H1 (cell line): ENCODE measurements at regions not wholly inside any gene's neighbourhood (a gene's known extent, or its start where the extent isn't known, plus 50 kb on each side); places are given as distances from the start of the nearest gene placed in this dataset.

ENCODE experiments used
- CTCF ChIA-PET: fragments of 300-600 bp; sonication (Branson Sonifier 250); formaldehyde crosslinking; loops from one replicate; lab custom pipeline; 2021; ENCODE audit not compliant: partially characterized antibody; lab: Charles Lee
- POLR2A ChIA-PET: fragments of 300-600 bp; sonication (Branson Sonifier 250); formaldehyde crosslinking; loops from one replicate; lab custom pipeline; 2021; ENCODE audit warnings: inconsistent platforms; ENCODE audit not compliant: partially characterized antibody; lab: Charles Lee
- DNase-seq, 2 experiments: peaks; one replicate each; pipeline versions ENCODE4 v3.0.0 to v3.0.0-alpha.2; 2010 to 2022; ENCODE audit warnings: low spot score in 2 of 2, low read depth in 1 of 2, mixed read lengths in 1 of 2
- FAIRE-seq: peaks from 2 replicates; lab custom pipeline; 2011; peaks lifted over from hg19 to GRCh38; lab: Jason Lieb, UNC
- H2AFZ ChIP-seq: 2 replicates; pipeline ENCODE4 v1.8.1; 2012; ENCODE audit warnings: low read length, inconsistent platforms
- H2AK5ac ChIP-seq: 2 replicates; pipeline ENCODE4 v1.6.1; 2013; ENCODE audit warnings: low read depth, low read length
- H2BK120ac ChIP-seq: replicated peaks from 2 replicates; pipeline ENCODE3; 2013; ENCODE audit warnings: low read depth, low read length, inconsistent platforms
- H2BK12ac ChIP-seq: 2 replicates; pipeline ENCODE4 v1.6.1; 2013; ENCODE audit warnings: low read depth, low read length
- H2BK15ac ChIP-seq: 2 replicates; pipeline ENCODE4 v1.6.1; 2013; ENCODE audit warnings: low read length
- H2BK20ac ChIP-seq: 2 replicates; pipeline ENCODE4 v1.6.1; 2013; ENCODE audit warnings: low read length
- H2BK5ac ChIP-seq: 2 replicates; pipeline ENCODE4 v1.6.1; 2013; ENCODE audit warnings: low read depth, low read length
- H3K14ac ChIP-seq: 2 replicates; pipeline ENCODE4 v1.6.1; 2013; ENCODE audit warnings: inconsistent platforms; ENCODE audit not compliant: insufficient read length
- H3K18ac ChIP-seq: 2 replicates; pipeline ENCODE4 v1.6.1; 2013; ENCODE audit warnings: low read length; ENCODE audit errors: extremely low read depth
- H3K23ac ChIP-seq: 2 replicates; pipeline ENCODE4 v1.6.1; 2013; ENCODE audit warnings: inconsistent platforms; ENCODE audit not compliant: insufficient read length
- H3K23me2 ChIP-seq: 2 replicates; pipeline ENCODE4 v1.6.1; 2013; ENCODE audit warnings: low read depth, low read length
- H3K27ac ChIP-seq: 2 replicates; pipeline ENCODE4 v1.6.1; 2011; ENCODE audit warnings: low read depth, low read length, inconsistent platforms
- H3K27me3 ChIP-seq, 4 experiments: replicated peaks in 1 of 4; 1 replicate in 1 of 4; 2 replicates in 3 of 4; pipeline versions ENCODE4 v1.6.1 to v1.8.1; 2011 to 2013; ENCODE audit warnings: low read length in 3 of 4, mild to moderate bottlenecking in 3 of 4, inconsistent platforms in 2 of 4, mixed read lengths in 2 of 4, moderate library complexity in 1 of 4; ENCODE audit not compliant: control insufficient read depth in 3 of 4, insufficient read depth in 3 of 4; ENCODE audit errors: extremely low read depth in 1 of 4
- H3K36me3 ChIP-seq, 4 experiments: 2 replicates each; pipeline versions ENCODE4 v1.6.1 to v1.8.1; 2011 to 2013; ENCODE audit warnings: mild to moderate bottlenecking in 4 of 4, low read length in 3 of 4, moderate library complexity in 2 of 4, control low read depth in 1 of 4, inconsistent platforms in 1 of 4; ENCODE audit not compliant: insufficient read depth in 4 of 4, control insufficient read depth in 2 of 4
- H3K4ac ChIP-seq: replicated peaks from 2 replicates; pipeline ENCODE3; 2013; ENCODE audit warnings: low read length, low read depth, mixed read lengths, inconsistent platforms; ENCODE audit not compliant: insufficient read length
- H3K4me1 ChIP-seq, 4 experiments: replicated peaks in 1 of 4; 1 replicate in 1 of 4; 2 replicates in 3 of 4; pipeline versions ENCODE4 v1.6.1 to v1.8.1; 2011 to 2013; ENCODE audit warnings: low read length in 3 of 4, inconsistent platforms in 2 of 4, mixed read lengths in 1 of 4; ENCODE audit not compliant: insufficient read depth in 4 of 4, control insufficient read depth in 3 of 4
- H3K4me2 ChIP-seq, 2 experiments: 2 replicates each; pipeline versions ENCODE4 v1.6.1 to v1.8.1; 2011 to 2013; ENCODE audit warnings: low read depth in 2 of 2, low read length in 2 of 2, control low read depth in 1 of 2, inconsistent platforms in 1 of 2, mild to moderate bottlenecking in 1 of 2; ENCODE audit not compliant: insufficient read depth in 1 of 2
- H3K4me3 ChIP-seq, 4 experiments: fragments of 200-600, 300-600 bp in 1 of 4; sonication (generic), shearing (Covaris generic), sonication (Bioruptor Twin) in 1 of 4; 2 replicates each; pipeline versions ENCODE4 v1.5.1 to v1.8.1; 2011 to 2016; ENCODE audit warnings: low read length in 4 of 4, low read depth in 3 of 4, control low read depth in 2 of 4, inconsistent platforms in 2 of 4, mild to moderate bottlenecking in 2 of 4, mixed read lengths in 1 of 4, moderate library complexity in 1 of 4; ENCODE audit not compliant: insufficient read depth in 2 of 4; ENCODE audit errors: extremely low read depth in 1 of 4
- H3K56ac ChIP-seq: replicated peaks from 2 replicates; pipeline ENCODE3; 2013; ENCODE audit warnings: low read depth, mild to moderate bottlenecking, mixed read lengths, low read length, inconsistent platforms; ENCODE audit not compliant: insufficient read length
- H3K79me1 ChIP-seq: 2 replicates; pipeline ENCODE4 v1.6.1; 2013; ENCODE audit warnings: low read depth, low read length, control low read depth
- H3K79me2 ChIP-seq, 2 experiments: 2 replicates each; pipeline versions ENCODE4 v1.6.1 to v1.8.1; 2012 to 2013; ENCODE audit warnings: low read length in 2 of 2, mild to moderate bottlenecking in 2 of 2, inconsistent platforms in 1 of 2; ENCODE audit not compliant: insufficient read depth in 2 of 2, control insufficient read depth in 1 of 2
- H3K9ac ChIP-seq, 4 experiments: replicated peaks in 1 of 4; 1 replicate in 1 of 4; 2 replicates in 3 of 4; pipeline versions ENCODE4 v1.6.1 to v1.8.1; 2011 to 2013; ENCODE audit warnings: low read depth in 3 of 4, low read length in 3 of 4, control low read depth in 2 of 4, mild to moderate bottlenecking in 2 of 4, moderate library complexity in 2 of 4, inconsistent platforms in 1 of 4; ENCODE audit errors: extremely low read depth in 1 of 4
- H3K9me3 ChIP-seq, 2 experiments: 2 replicates each; pipeline versions ENCODE4 v1.6.1 to v1.8.1; 2012 to 2013; ENCODE audit warnings: mild to moderate bottlenecking in 2 of 2, moderate library complexity in 2 of 2, control low read depth in 1 of 2, inconsistent platforms in 1 of 2, low read depth in 1 of 2, low read length in 1 of 2, mixed read lengths in 1 of 2; ENCODE audit not compliant: insufficient read depth in 2 of 2
- H4K20me1 ChIP-seq, 2 experiments: replicated peaks in 1 of 2; 2 replicates each; pipeline versions ENCODE3 to v1.8.1; 2011 to 2013; ENCODE audit warnings: inconsistent platforms in 2 of 2, low read length in 2 of 2, mild to moderate bottlenecking in 1 of 2; ENCODE audit not compliant: insufficient read depth in 2 of 2, control insufficient read depth in 1 of 2
- H4K5ac ChIP-seq: 2 replicates; pipeline ENCODE4 v1.6.1; 2013; ENCODE audit warnings: low read length, low read depth, mixed read lengths, inconsistent platforms; ENCODE audit not compliant: insufficient read length
- H4K8ac ChIP-seq: 2 replicates; pipeline ENCODE4 v1.8.0; 2013; ENCODE audit warnings: mild to moderate bottlenecking, moderate library complexity, low read length, inconsistent platforms; ENCODE audit not compliant: insufficient read depth; ENCODE audit errors: extremely low read depth
- H4K91ac ChIP-seq: replicated peaks from 2 replicates; pipeline ENCODE3; 2013; ENCODE audit warnings: low read length, mixed read lengths, inconsistent platforms; ENCODE audit not compliant: insufficient read length
- FOSL1 ChIP-seq: IDR thresholded peaks from 2 replicates; pipeline ENCODE4 v1.6.1; 2011; ENCODE audit warnings: mild to moderate bottlenecking, low read depth, low read length, moderate library complexity; ENCODE audit not compliant: insufficient read depth
- GTF2F1 ChIP-seq: IDR thresholded peaks from 2 replicates; pipeline ENCODE4 v1.6.1; 2012; ENCODE audit warnings: low read depth, low read length, improper control_type of control experiment, borderline replicate concordance
- JUN ChIP-seq: IDR thresholded peaks from 2 replicates; pipeline ENCODE4 v1.6.1; 2011; ENCODE audit warnings: low read depth, mild to moderate bottlenecking, improper control_type of control experiment, low read length
- KDM1A ChIP-seq: fragments of 200-600, 300-600 bp; sonication (generic); IDR thresholded peaks from 2 replicates; pipeline ENCODE4 v1.7.1; 2016; ENCODE audit warnings: mild to moderate bottlenecking, low read length, borderline replicate concordance
- KDM5A ChIP-seq: fragments of 200-600 bp; IDR thresholded peaks from 2 replicates; pipeline ENCODE4 v1.7.1; 2012; ENCODE audit warnings: mild to moderate bottlenecking, low read length, inconsistent platforms, mixed read lengths
- NRF1 ChIP-seq: IDR thresholded peaks from 2 replicates; pipeline ENCODE4 v1.6.1; 2011; ENCODE audit warnings: mild to moderate bottlenecking, low read depth, low read length, improper control_type of control experiment
- POU5F1 ChIP-seq: IDR thresholded peaks from 2 replicates; pipeline ENCODE4 v1.6.1; 2011; ENCODE audit warnings: low read depth, mild to moderate bottlenecking, low read length, moderate library complexity
- RFX5 ChIP-seq: IDR thresholded peaks from 2 replicates; pipeline ENCODE4 v1.6.1; 2011; ENCODE audit warnings: low read depth, low read length, improper control_type of control experiment, borderline replicate concordance
- RNF2 ChIP-seq: fragments of 200-900, 300-1000 bp; sonication (generic); IDR thresholded peaks from 2 replicates; pipeline ENCODE4 v1.7.1; 2016; ENCODE audit warnings: borderline replicate concordance, low read depth, mild to moderate bottlenecking, antibody characterized with exemption, low read length; ENCODE audit not compliant: poor library complexity, severe bottlenecking; ENCODE audit errors: missing control alignments
- RXRA ChIP-seq: IDR thresholded peaks from 2 replicates; pipeline ENCODE4 v1.6.1; 2011; ENCODE audit warnings: low read depth, mild to moderate bottlenecking, low read length, moderate library complexity; ENCODE audit not compliant: insufficient read depth
- SIX5 ChIP-seq: IDR thresholded peaks from 2 replicates; pipeline ENCODE4 v1.6.1; 2011; ENCODE audit warnings: mild to moderate bottlenecking, low read depth, low read length
- TAF7 ChIP-seq: optimal IDR thresholded peaks from 2 replicates; pipeline ENCODE3; 2011; ENCODE audit warnings: low read depth, mild to moderate bottlenecking, inconsistent platforms, low read length, moderate library complexity, borderline replicate concordance
- TBP ChIP-seq: IDR thresholded peaks from 2 replicates; pipeline ENCODE4 v1.6.1; 2011; ENCODE audit warnings: low read depth, low read length, improper control_type of control experiment
- TCF12 ChIP-seq: IDR thresholded peaks from 2 replicates; pipeline ENCODE4 v1.6.1; 2011; ENCODE audit warnings: low read depth, mild to moderate bottlenecking, low read length
- TEAD4 ChIP-seq: IDR thresholded peaks from 2 replicates; pipeline ENCODE4 v1.6.1; 2012; ENCODE audit warnings: low read depth, low read length, inconsistent platforms, mixed read lengths
- WGBS, 2 experiments: shearing (Covaris generic) in 1 of 2; methylation state at CpG; one replicate each; pipeline versions ENCODE4 v1.1.6 to v1.1.7; 2013 to 2015; ENCODE audit warnings: low lambda C conversion rate in 2 of 2, mixed read lengths in 2 of 2, inconsistent platforms in 1 of 2, low coverage in 1 of 2, missing lambda C conversion rate in 1 of 2; ENCODE audit not compliant: insufficient replicate concordance in 2 of 2, insufficient coverage in 1 of 2, insufficient read length in 1 of 2; ENCODE audit errors: extremely low coverage in 1 of 2, missing lambda C conversion rate in 1 of 2; 5-methylcytosine and 5-hydroxymethylcytosine counted together

GRCh38 chr7:83306502-83306901, 143.8 kb upstream of the PCLO start:
- Histone ChIP-seq H3K79me2 (no peaks in the 10 kb centered on the region), H3K23me2 (no peaks in the 10 kb centered on the region), H3K4me1 (no peaks in the 10 kb centered on the region), H3K9ac (no peak overlapping the region), H3K18ac (no peak overlapping the region), H3K27me3 (no peaks in the 10 kb centered on the region), H3K56ac (no peak overlapping the region), H2AK5ac (no peak overlapping the region), H3K23ac (no peak overlapping the region), H2BK12ac (no peak overlapping the region), H2BK5ac (no peak overlapping the region), H3K79me1 (no peaks in the 10 kb centered on the region), H3K27ac (no peak overlapping the region), H2BK120ac (no peak overlapping the region), H2AFZ (no peak overlapping the region), H3K36me3 (no peaks in the 10 kb centered on the region), H3K4ac (no peak overlapping the region), H4K5ac (no peak overlapping the region), H2BK20ac (no peak overlapping the region), H2BK15ac (no peak overlapping the region), H3K9me3 (no peaks in the 10 kb centered on the region), H3K4me2 (no peak overlapping the region), H3K4me3 (no peak overlapping the region), H4K20me1 (no peaks in the 10 kb centered on the region), H4K91ac (no peak overlapping the region), H3K14ac (no peak overlapping the region), H4K8ac (no peak overlapping the region)
- FAIRE-seq: no peak
- TF ChIP-seq RXRA (no peak), SIX5 (no peak), NRF1 (no peak), TEAD4 (no peak), TCF12 (no peak), TAF7 (no peak), FOSL1 (no peak), POU5F1 (no peak), GTF2F1 (no peak), RFX5 (no peak), RNF2 (no peak), TBP (no peak), KDM5A (no peak), JUN (no peak), KDM1A (no peak)
- CTCF ChIA-PET: no interaction called here
- POLR2A ChIA-PET: no interaction called here
- no peak for DNase-seq
- 0% methylated on average over 1 of the region's 1 CpG; no CpG with 5 or more reads in 1 of the 2 experiments for WGBS, 2 experiments
